B cell (primary cell): ENCODE measurements at regions not wholly inside any gene's neighbourhood (a gene's known extent, or its start where the extent isn't known, plus 50 kb on each side); places are given as distances from the start of the nearest gene placed in this dataset.

ENCODE experiments used
- ATAC-seq: fragments of 200-7000 bp; cut with Tn5 transposase; one replicate; pipeline ENCODE4 v1.10.0; 2021; ENCODE audit warnings: low read depth, mild to moderate bottlenecking, moderate number of reproducible peaks, moderate library complexity
- CTCF ChIA-PET: fragments of 350-600 bp; sonication (Branson Sonifier 250); formaldehyde crosslinking; loops from one replicate; lab custom pipeline; 2021; ENCODE audit warnings: antibody characterized with exemption, inconsistent platforms; lab: Charles Lee
- POLR2A ChIA-PET: fragments of 350-600 bp; sonication (Branson Sonifier 250); formaldehyde crosslinking; loops from one replicate; lab custom pipeline; 2021; ENCODE audit warnings: antibody characterized with exemption; lab: Charles Lee
- DNase-seq: peaks from one replicate; pipeline ENCODE4 v3.0.0; 2013
- H2AFZ ChIP-seq: 2 replicates; pipeline ENCODE4 v1.6.1; 2012; ENCODE audit warnings: mild to moderate bottlenecking, low read depth, low read length; ENCODE audit not compliant: insufficient read depth, poor library complexity, severe bottlenecking
- H3K27ac ChIP-seq, 2 donors: 1 replicate in 1 of 2; 2 replicates in 1 of 2; pipeline ENCODE4 v1.5.1; 2012 to 2013; ENCODE audit warnings: low read length in 2 of 2, mild to moderate bottlenecking in 2 of 2, moderate library complexity in 1 of 2
- H3K27me3 ChIP-seq, 4 experiments: fragments of 200-600 bp in 1 of 4; sonication (generic) in 1 of 4; replicated peaks in 1 of 4; 1 replicate in 2 of 4; 2 replicates in 2 of 4; pipeline versions ENCODE4 v1.6.1 to v1.7.0; 2013 to 2016; ENCODE audit warnings: low read length in 3 of 4, mild to moderate bottlenecking in 2 of 4, mixed read lengths in 1 of 4, moderate library complexity in 1 of 4; ENCODE audit not compliant: insufficient read depth in 4 of 4, control insufficient read depth in 3 of 4; ENCODE audit errors: control extremely low read depth in 1 of 4
- H3K36me3 ChIP-seq, 2 experiments: replicated peaks in 1 of 2; 1 replicate in 1 of 2; 2 replicates in 1 of 2; pipeline versions ENCODE4 v1.6.1 to v1.7.1; 2013; ENCODE audit warnings: low read length in 1 of 2; ENCODE audit not compliant: insufficient read depth in 2 of 2, control insufficient read depth in 1 of 2; ENCODE audit errors: control extremely low read depth in 1 of 2, extremely low read depth in 1 of 2
- H3K4me1 ChIP-seq, 2 donors: fragments of 200-600 bp in 1 of 2; sonication (generic) in 1 of 2; 1 replicate in 1 of 2; 2 replicates in 1 of 2; pipeline versions ENCODE4 v1.5.1 to v1.6.1; 2013 to 2017; ENCODE audit warnings: low read length in 2 of 2; ENCODE audit not compliant: control insufficient read depth in 2 of 2, insufficient read depth in 2 of 2
- H3K4me2 ChIP-seq: replicated peaks from 2 replicates; pipeline ENCODE3; 2012; ENCODE audit warnings: mild to moderate bottlenecking, low read depth, low read length; ENCODE audit not compliant: poor library complexity, severe bottlenecking
- H3K4me3 ChIP-seq, 5 experiments: fragments of 200-600 bp in 1 of 5; sonication (generic) in 1 of 5; 1 replicate in 3 of 5; 2 replicates in 2 of 5; pipeline versions ENCODE4 v1.5.1 to v1.7.0; 2011 to 2016; ENCODE audit warnings: low read length in 4 of 5, mild to moderate bottlenecking in 4 of 5, low read depth in 2 of 5, control low read depth in 1 of 5, moderate library complexity in 1 of 5; ENCODE audit not compliant: insufficient read depth in 1 of 5; ENCODE audit errors: control extremely low read depth in 1 of 5, extremely low read depth in 1 of 5
- H3K79me2 ChIP-seq: fragments of 200-600 bp; sonication (generic); one replicate; pipeline ENCODE4 v1.6.0; 2016; ENCODE audit warnings: low read length; ENCODE audit not compliant: control insufficient read depth, insufficient read depth
- H3K9ac ChIP-seq: fragments of 200-600 bp; sonication (generic); 2 replicates; pipeline ENCODE4 v1.6.1; 2017; ENCODE audit warnings: mild to moderate bottlenecking, low read length, moderate library complexity
- H3K9me3 ChIP-seq, 3 donors: one replicate each; pipeline versions ENCODE4 v1.6.1 to v1.7.1; 2013; ENCODE audit warnings: low read length in 2 of 3; ENCODE audit not compliant: control insufficient read depth in 2 of 3, insufficient read depth in 1 of 3; ENCODE audit errors: control extremely low read depth in 1 of 3
- H4K20me1 ChIP-seq: 2 replicates; pipeline ENCODE4 v1.6.0; 2012; ENCODE audit warnings: mild to moderate bottlenecking, low read length; ENCODE audit not compliant: insufficient read depth, control insufficient read depth, poor library complexity, severe bottlenecking
- H3K27ac Mint-ChIP-seq: one replicate; pipeline ENCODE4 v1.8.0; 2021; ENCODE audit warnings: mixed read lengths
- H3K27me3 Mint-ChIP-seq: one replicate; pipeline ENCODE4 v1.8.0; 2021; ENCODE audit warnings: mixed read lengths
- H3K4me1 Mint-ChIP-seq: one replicate; pipeline ENCODE4 v1.8.0; 2021; ENCODE audit warnings: mixed read lengths
- H3K4me3 Mint-ChIP-seq: one replicate; pipeline ENCODE4 v1.8.0; 2021; ENCODE audit warnings: mixed read lengths
- H3K9me3 Mint-ChIP-seq: one replicate; pipeline ENCODE4 v1.8.0; 2022; ENCODE audit warnings: mixed read lengths; ENCODE audit not compliant: insufficient read depth
- EZH2 ChIP-seq: IDR thresholded peaks from 2 replicates; pipeline ENCODE4 v1.6.1; 2012; ENCODE audit warnings: borderline replicate concordance, low read depth, mild to moderate bottlenecking, moderate library complexity, low read length; ENCODE audit not compliant: insufficient read depth, poor library complexity, severe bottlenecking
- WGBS: methylation state at CpG from one replicate; pipeline ENCODE4 v1.1.5; 2013; ENCODE audit warnings: missing lambda C conversion rate; ENCODE audit not compliant: insufficient coverage; 5-methylcytosine and 5-hydroxymethylcytosine counted together
- intact Hi-C: fragments of 100-400 bp; cut with micrococcal nuclease; formaldehyde crosslinking; loops from one replicate; pipeline ENCODE4 v1.10.0; 2022
- TF ChIP-seq, protein P1 (sequence below): fragments of 200-600 bp; IDR thresholded peaks from one replicate; pipeline ENCODE4 v1.8.0; 2022; ENCODE audit warnings: antibody characterized with exemption, mild to moderate bottlenecking

DNA sequence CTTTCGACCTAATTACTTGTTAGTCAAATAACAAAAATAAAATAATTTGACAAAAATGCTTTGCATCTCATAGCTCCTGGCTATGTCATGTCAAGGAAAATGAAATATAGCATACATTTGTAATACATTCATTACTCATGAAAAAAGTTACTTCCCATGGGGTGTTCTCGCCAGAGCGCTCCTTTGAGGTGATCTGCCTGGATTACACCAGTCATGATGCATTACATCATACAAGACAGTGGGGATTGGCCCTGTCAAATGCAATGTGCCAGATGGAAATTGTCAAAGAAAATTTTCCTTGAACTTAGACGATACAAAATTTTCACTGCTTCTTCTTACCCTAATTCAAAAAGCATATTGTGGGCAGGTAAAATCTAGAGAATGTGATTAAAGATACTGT, 215.6 kb upstream of the B3GALT2 start:
- H3K27ac Mint-ChIP-seq = no peak overlapping the region
- H4K20me1 ChIP-seq = no peaks in the 10 kb centered on the region
- ChIA-PET CTCF (no interaction called here), POLR2A (no interaction called here)
- H3K9ac ChIP-seq = no peak overlapping the region
- DNase-seq (no peak), ATAC-seq (no peak)
- peaks cover 5% of the 10 kb centered on the region for H3K4me1 Mint-ChIP-seq
- no CpG with 5 or more reads among the region's 4 CpGs for WGBS
- no peaks in the 10 kb centered on the region for H3K27me3 Mint-ChIP-seq
- H3K79me2 ChIP-seq = no peaks in the 10 kb centered on the region
- H3K9me3 ChIP-seq = no peaks in the 10 kb centered on the region
- H3K27me3 ChIP-seq = no peaks in the 10 kb centered on the region
- TF ChIP-seq EZH2 = no peak
- TF ChIP-seq, protein P1, sequence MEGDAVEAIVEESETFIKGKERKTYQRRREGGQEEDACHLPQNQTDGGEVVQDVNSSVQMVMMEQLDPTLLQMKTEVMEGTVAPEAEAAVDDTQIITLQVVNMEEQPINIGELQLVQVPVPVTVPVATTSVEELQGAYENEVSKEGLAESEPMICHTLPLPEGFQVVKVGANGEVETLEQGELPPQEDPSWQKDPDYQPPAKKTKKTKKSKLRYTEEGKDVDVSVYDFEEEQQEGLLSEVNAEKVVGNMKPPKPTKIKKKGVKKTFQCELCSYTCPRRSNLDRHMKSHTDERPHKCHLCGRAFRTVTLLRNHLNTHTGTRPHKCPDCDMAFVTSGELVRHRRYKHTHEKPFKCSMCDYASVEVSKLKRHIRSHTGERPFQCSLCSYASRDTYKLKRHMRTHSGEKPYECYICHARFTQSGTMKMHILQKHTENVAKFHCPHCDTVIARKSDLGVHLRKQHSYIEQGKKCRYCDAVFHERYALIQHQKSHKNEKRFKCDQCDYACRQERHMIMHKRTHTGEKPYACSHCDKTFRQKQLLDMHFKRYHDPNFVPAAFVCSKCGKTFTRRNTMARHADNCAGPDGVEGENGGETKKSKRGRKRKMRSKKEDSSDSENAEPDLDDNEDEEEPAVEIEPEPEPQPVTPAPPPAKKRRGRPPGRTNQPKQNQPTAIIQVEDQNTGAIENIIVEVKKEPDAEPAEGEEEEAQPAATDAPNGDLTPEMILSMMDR = no peak
- intact Hi-C loops = no loop called here
- no peak overlapping the region for H3K4me3 ChIP-seq
- H3K9me3 Mint-ChIP-seq = no peaks in the 10 kb centered on the region
- no peak overlapping the region for H3K4me2 ChIP-seq
- H3K4me1 ChIP-seq = peaks cover 0 to 6% of the 10 kb centered on the region in 2 donors
- H3K36me3 ChIP-seq = no peaks in the 10 kb centered on the region
- no peak overlapping the region for H2AFZ ChIP-seq
- H3K27ac ChIP-seq = no peak overlapping the region
- H3K4me3 Mint-ChIP-seq = no peak overlapping the region

DNA sequence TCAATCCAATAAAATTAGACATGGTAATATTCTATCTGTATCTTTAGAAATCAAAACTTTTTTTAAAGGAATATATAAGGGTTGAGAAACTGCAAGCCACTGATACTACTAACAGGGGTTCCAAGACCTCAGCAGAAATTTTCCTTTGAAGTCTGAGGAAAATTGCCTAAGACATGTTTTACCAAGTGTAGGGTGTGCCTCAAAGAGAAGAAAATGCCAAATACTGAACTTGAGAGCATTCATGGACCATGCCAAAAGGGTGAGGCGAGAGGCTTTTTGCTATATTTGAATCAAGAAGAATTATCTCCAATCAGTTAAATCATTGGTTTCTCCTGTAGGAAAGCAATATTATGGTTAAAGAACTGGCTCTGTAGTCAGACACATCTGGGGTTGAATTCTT, 207.9 kb upstream of the B3GALT2 start:
- POLR2A ChIA-PET = no interaction called here
- no peak overlapping the region for H3K4me3 Mint-ChIP-seq

More for the DNA sequence above, 207.9 kb upstream of the B3GALT2 start:
- Mint-ChIP-seq H3K9me3 (no peaks in the 10 kb centered on the region), H3K4me1 (no peaks in the 10 kb centered on the region), H3K27me3 (peaks cover 15% of the 10 kb centered on the region), H3K27ac (no peak overlapping the region)
- no peak overlapping the region for H2AFZ ChIP-seq
- H3K36me3 ChIP-seq = no peaks in the 10 kb centered on the region
- intact Hi-C loops = no loop called here
- no peak overlapping the region for H3K9ac ChIP-seq
- DNase-seq (no peak), ATAC-seq (no peak)
- H3K27me3 ChIP-seq = no peaks in the 10 kb centered on the region
- no peak overlapping the region for H3K27ac ChIP-seq
- H3K4me2 ChIP-seq = no peak overlapping the region
- no peaks in the 10 kb centered on the region for H3K9me3 ChIP-seq
- no peak overlapping the region for H3K4me3 ChIP-seq
- no peak for TF ChIP-seq EZH2
- TF ChIP-seq, protein P1 = no peak
- CTCF ChIA-PET = no interaction called here
- H3K79me2 ChIP-seq = no peaks in the 10 kb centered on the region
- no peaks in the 10 kb centered on the region for H3K4me1 ChIP-seq
- no CpG with 5 or more reads among the region's 1 CpG for WGBS
- H4K20me1 ChIP-seq = no peaks in the 10 kb centered on the region
